ENCODE measurements at regions not wholly inside any gene's neighbourhood (a gene's known extent, or its start where the extent isn't known, plus 50 kb on each side); places are given as distances from the start of the nearest gene placed in this dataset.

GRCh38 chr3:194849166-194849875 is 163.6 kb downstream of the FAM43A start:
- no peak overlapping the region for H2AFZ ChIP-seq (replicated peaks; ENCODE audit: low read length, poor library complexity)
- ATAC-seq (ENCODE audit: low read depth) = no peak
- in situ Hi-C loops (cut with MboI; ENCODE audit: low sequenced_read_pairs) = no loop called here
- H3K4me1 ChIP-seq (ENCODE audit: control insufficient read depth, insufficient read depth, low read length) = no peaks in the 10 kb centered on the region
- no peak overlapping the region for H4K8ac ChIP-seq (ENCODE audit: low read depth in 2 of 2, low read length in 2 of 2)
- WGBS, 2 experiments (ENCODE audit: extremely low coverage in 2 of 2, insufficient read length in 1 of 2) = no CpG with 5 or more reads among the region's 6 CpGs
- H4K91ac ChIP-seq (ENCODE audit: insufficient read depth, low read depth, low read length) = no peak overlapping the region
- ChIA-PET POLR2A (ENCODE audit: unreplicated experiment) (no interaction called here), CTCF (interaction anchor here (0.8 kb wide), 1 partner anchor 9 kb away, joined by 3 read pairs; no protein-coding TSS in a partner anchor)
- H3K9ac ChIP-seq (ENCODE audit: low read depth, low read length) = no peak overlapping the region
- H3K4me3 ChIP-seq (ENCODE audit: insufficient read depth, low read depth, low read length) = no peak overlapping the region
- no peaks in the 10 kb centered on the region for H3K36me3 ChIP-seq (ENCODE audit: control insufficient read depth, insufficient read depth, low read length)
- H3K9me1 ChIP-seq (ENCODE audit: insufficient read depth, low read length) = no peaks in the 10 kb centered on the region
- H2BK20ac ChIP-seq (ENCODE audit: low read depth, low read length) = no peak overlapping the region
- H4K20me1 ChIP-seq (ENCODE audit: insufficient read depth, low read length) = no peaks in the 10 kb centered on the region
- H3K56ac ChIP-seq (ENCODE audit: extremely low read depth, insufficient read depth, low read length) = no peak overlapping the region
- no peak overlapping the region for H2BK15ac ChIP-seq (ENCODE audit: low read depth, low read length)
- H3K18ac ChIP-seq (ENCODE audit: low read depth, low read length) = no peak overlapping the region
- no peak overlapping the region for H2AK5ac ChIP-seq (ENCODE audit: low read depth, low read length)
- no peak overlapping the region for H3K23ac ChIP-seq (ENCODE audit: low read depth, low read length)
- no peak overlapping the region for H4K5ac ChIP-seq (ENCODE audit: low read depth, low read length)
- H3K27ac ChIP-seq (ENCODE audit: insufficient read depth, low read length) = no peak overlapping the region
- H2AK9ac ChIP-seq (replicated peaks; ENCODE audit: low read depth, low read length, poor library complexity) = no peak overlapping the region
- dilution Hi-C loops (cut with HindIII; ENCODE audit: low sequenced_read_pairs, unreplicated experiment) = no loop called here
- H3K9me3 ChIP-seq (ENCODE audit: control insufficient read depth, insufficient read depth, low read length) = no peaks in the 10 kb centered on the region
- H3K79me1 ChIP-seq (ENCODE audit: low read depth in 1 of 2, low read length in 2 of 2) = no peaks in the 10 kb centered on the region
- no peak overlapping the region for H2BK120ac ChIP-seq (ENCODE audit: low read depth, low read length)
- no peak overlapping the region for H2BK5ac ChIP-seq (ENCODE audit: low read depth, low read length, poor library complexity, severe bottlenecking)
- H3K4me2 ChIP-seq (ENCODE audit: low read depth, low read length) = no peak overlapping the region
- no TSS peak for BruUV-seq (replicated peaks)
- intact Hi-C loops (cut with micrococcal nuclease) = loop anchor here (5.0 kb wide), 1 partner anchor 67 kb away; no protein-coding TSS in a partner anchor
- no peak for DNase-seq
- TF ChIP-seq RCOR1 (IDR thresholded peaks at IDR 0.05; ENCODE audit: insufficient replicate concordance, low read length) (no peak), BHLHE40 (IDR thresholded peaks at IDR 0.05; ENCODE audit: low read depth, low read length) (no peak), POLR2A (IDR thresholded peaks at IDR 0.05; ENCODE audit: low read depth, low read length) (no peak), MAZ (IDR thresholded peaks at IDR 0.05; ENCODE audit: borderline replicate concordance, low read depth, low read length) (no peak), MXI1 (IDR thresholded peaks at IDR 0.05; ENCODE audit: borderline replicate concordance, low read depth, low read length) (no peak), NFE2L2 (IDR thresholded peaks at IDR 0.05; ENCODE audit: low read depth, low read length) (no peak), FOS (IDR thresholded peaks at IDR 0.05; ENCODE audit: low read depth, low read length) (no peak), CEBPB (IDR thresholded peaks at IDR 0.05; ENCODE audit: low read depth, low read length) (no peak), RAD21 (IDR thresholded peaks at IDR 0.05; ENCODE audit: low read length) (no peak), RFX5 (IDR thresholded peaks at IDR 0.05; ENCODE audit: low read depth, low read length) (no peak), ELK1 (IDR thresholded peaks at IDR 0.05; ENCODE audit: borderline replicate concordance, low read depth, low read length) (no peak), CHD1 (IDR thresholded peaks at IDR 0.05; ENCODE audit: low read depth, low read length) (no peak), SMC3 (IDR thresholded peaks at IDR 0.05; ENCODE audit: low read depth, low read length) (no peak), MAFK (IDR thresholded peaks at IDR 0.05; ENCODE audit: low read depth, low read length) (no peak)
- TF ChIP-seq, protein P1, sequence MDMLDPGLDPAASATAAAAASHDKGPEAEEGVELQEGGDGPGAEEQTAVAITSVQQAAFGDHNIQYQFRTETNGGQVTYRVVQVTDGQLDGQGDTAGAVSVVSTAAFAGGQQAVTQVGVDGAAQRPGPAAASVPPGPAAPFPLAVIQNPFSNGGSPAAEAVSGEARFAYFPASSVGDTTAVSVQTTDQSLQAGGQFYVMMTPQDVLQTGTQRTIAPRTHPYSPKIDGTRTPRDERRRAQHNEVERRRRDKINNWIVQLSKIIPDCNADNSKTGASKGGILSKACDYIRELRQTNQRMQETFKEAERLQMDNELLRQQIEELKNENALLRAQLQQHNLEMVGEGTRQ (IDR thresholded peaks at IDR 0.05; ENCODE audit: low read depth, low read length) = no peak
- TF ChIP-seq, protein P2, sequence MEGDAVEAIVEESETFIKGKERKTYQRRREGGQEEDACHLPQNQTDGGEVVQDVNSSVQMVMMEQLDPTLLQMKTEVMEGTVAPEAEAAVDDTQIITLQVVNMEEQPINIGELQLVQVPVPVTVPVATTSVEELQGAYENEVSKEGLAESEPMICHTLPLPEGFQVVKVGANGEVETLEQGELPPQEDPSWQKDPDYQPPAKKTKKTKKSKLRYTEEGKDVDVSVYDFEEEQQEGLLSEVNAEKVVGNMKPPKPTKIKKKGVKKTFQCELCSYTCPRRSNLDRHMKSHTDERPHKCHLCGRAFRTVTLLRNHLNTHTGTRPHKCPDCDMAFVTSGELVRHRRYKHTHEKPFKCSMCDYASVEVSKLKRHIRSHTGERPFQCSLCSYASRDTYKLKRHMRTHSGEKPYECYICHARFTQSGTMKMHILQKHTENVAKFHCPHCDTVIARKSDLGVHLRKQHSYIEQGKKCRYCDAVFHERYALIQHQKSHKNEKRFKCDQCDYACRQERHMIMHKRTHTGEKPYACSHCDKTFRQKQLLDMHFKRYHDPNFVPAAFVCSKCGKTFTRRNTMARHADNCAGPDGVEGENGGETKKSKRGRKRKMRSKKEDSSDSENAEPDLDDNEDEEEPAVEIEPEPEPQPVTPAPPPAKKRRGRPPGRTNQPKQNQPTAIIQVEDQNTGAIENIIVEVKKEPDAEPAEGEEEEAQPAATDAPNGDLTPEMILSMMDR (conservative IDR thresholded peaks at IDR 0.05; ENCODE audit: low read depth, low read length) = no peak
- H3K27me3 ChIP-seq (ENCODE audit: control insufficient read depth, insufficient read depth, low read length) = peaks cover 2% of the 10 kb centered on the region; the same call in 1 of the 2 replicates
- no peak overlapping the region for H3K14ac ChIP-seq (replicated peaks; ENCODE audit: low read depth, low read length)
- no peak overlapping the region for H3K4ac ChIP-seq (ENCODE audit: low read depth, low read length)

Data from IMR-90 (cell line).